Fibroblast of skin of left biceps (primary cell): ENCODE measurements at regions not wholly inside any gene's neighbourhood (a gene's known extent, or its start where the extent isn't known, plus 50 kb on each side); places are given as distances from the start of the nearest gene placed in this dataset.
A peak's percentile ranks its signal among the peaks of the same experiment; 100 is the strongest.
"Not testable (repeated sequence)": the region's sequence is repeated elsewhere in the genome, so short reads cannot be mapped to it uniquely, and the experiment has no call there.

Experiments
- DNase-seq, 2 experiments: peaks; one replicate each; pipeline ENCODE4 v3.0.0-alpha.2; 2013; ENCODE audit warnings: low read depth in 2 of 2

- DNase-seq, result no peak
These were observed 67.0 kb downstream of the CHCHD4 start for GRCh38 chr3:14057701-14058100.

GRCh38 chr3:14047841-14048240, 76.8 kb downstream of the CHCHD4 start:
- DNase-seq, result no peak

DNA sequence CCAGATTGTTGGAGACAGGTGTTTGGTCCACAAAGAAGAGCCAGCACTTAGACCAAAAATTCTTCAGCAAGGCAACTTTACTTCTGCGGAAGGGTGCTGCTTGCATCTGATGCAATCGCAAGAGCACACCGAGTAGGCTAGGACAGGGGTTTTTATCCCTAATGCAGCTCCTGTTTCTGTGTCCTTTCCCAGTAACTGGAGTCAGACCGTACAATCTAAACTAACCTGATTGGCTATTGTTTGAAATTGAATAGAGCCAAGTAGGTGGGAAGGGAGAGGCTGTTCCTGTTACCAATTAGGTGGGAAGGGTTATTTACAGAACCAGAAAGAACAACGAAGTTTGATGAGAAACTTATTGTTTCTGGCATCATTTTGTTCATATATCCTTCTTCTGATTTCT, 77.6 kb downstream of the CHCHD4 start:
- no peak for DNase-seq

DNA sequence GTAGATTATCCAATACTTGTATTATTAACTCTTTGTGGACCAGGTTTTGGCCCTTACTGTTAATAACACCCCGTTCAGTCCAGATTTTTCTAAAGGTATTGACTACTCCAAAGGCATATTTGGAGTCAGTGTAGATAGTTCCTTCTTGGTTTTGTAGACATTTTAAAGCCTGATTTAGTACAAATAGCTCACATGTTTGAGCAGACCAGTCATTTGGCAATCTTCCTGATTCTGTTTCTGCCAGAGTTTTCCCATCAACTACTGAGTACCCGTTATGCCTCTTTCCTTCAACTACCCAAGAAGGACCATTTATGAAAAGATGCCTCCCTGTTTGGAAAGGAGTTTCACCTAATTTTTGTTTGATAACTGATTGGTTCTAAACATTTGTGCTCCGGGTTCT, 82.0 kb downstream of the CHCHD4 start:
- peak in 1 of 2 experiments; percentile 2 for DNase-seq

DNA sequence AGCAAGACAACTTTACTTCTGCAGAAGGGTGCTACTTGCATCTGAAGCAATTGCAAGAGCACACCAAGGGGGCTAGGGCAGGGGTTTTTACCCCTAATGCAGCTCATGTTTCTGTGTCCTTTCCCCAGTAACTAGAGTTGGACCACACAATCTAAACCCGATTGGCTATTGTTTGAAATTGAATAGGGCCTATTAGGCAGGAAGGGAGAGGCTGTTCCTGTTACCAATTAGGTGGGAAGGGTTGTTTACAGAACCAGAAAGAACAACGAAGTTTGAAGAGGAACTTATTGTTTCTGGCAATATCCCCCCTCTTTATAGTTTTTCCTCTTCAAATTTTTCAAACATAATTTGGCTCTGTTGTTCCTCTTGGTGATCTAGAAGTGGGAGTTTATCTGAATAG, 85.5 kb downstream of the CHCHD4 start:
- DNase-seq, result no peak

GRCh38 chr3:14037211-14037610, 87.5 kb downstream of the CHCHD4 start:
- DNase-seq, result no peak

- DNase-seq, result no peak
These were observed 91.6 kb downstream of the CHCHD4 start for GRCh38 chr3:14033023-14033422.

GRCh38 chr3:14031271-14031670, 93.4 kb downstream of the CHCHD4 start:
- no peak for DNase-seq

DNA sequence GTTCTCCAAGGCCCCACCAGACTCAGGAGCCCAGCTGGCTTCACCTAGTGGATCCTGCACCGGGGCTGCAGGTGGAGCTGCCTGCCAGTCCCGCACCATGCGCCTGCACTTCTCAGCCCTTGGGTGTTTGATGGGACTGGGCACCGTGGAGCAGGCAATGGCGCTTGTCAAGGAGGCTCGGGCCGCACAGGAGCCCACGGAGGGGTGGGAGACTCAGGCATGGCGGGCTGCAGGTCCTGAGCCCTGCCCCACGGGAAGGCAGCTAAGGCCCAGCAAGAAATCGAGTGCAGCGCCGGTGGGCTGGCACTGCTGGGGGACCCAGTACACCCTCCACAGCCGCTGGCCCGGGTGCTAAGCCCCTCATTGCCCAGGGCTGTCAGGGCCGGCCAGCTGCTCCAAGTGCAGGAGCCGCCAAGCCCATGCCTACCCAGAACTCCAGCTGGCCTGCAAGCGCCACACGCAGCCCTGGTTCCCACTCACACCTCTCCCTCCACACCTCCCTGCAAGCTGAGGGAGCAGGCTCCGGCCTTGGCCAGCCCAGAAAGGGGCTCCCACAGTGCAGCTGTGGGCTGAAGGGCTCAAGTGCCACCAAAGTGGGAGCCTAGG, 95.2 kb downstream of the CHCHD4 start:
- DNase-seq, result not testable (repeated sequence)

DNA sequence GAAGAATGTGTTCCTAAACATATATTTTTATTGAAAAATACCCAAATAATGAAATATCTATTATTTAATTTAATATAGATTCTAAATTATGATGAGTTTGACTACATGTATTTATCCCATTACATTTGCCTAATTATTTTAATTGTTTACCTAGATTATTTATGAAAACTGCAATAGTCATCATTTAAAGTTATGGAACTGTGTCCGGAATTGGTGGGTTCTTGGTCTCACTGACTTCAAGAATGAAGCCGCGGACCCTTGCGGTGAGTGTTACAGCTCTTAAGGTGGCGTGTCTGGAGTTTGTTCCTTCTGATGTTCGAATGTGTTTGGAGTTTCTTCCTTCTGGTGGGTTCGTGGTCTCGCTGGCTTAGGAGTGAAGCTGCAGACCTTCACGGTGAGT, 96.5 kb downstream of the CHCHD4 start:
- not testable (repeated sequence) for DNase-seq

GRCh38 chr3:14019459-14019858, 105.2 kb downstream of the CHCHD4 start:
- DNase-seq, result no peak

- DNase-seq, result no peak
These were observed 107.7 kb downstream of the CHCHD4 start for GRCh38 chr3:14016900-14017475.

- no peak for DNase-seq
These were observed 117.7 kb downstream of the CHCHD4 start for GRCh38 chr3:14007006-14007405.

DNA sequence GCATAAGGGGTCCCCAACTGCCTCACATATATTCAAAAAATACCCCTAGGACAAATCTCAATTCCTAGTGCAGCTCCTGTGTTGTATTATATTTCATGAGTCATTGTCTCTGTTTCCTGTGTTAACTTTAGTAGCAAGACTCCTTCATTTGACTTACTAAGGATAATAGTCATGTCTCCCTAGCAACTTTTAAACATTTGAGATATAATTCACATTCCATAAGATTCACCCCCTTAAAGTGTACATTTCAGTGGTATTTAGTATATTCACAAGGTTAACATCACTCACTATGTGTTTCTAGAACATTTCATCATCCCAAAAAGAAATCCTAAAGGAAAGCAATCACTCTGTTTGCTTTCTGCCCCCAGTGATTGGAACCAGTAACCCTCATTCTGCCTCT, 121.3 kb upstream of the WNT7A start:
- DNase-seq, result peak in 1 of 2 experiments; percentile 3

GRCh38 chr3:14000556-14000955, 120.7 kb upstream of the WNT7A start:
- DNase-seq, result no peak

GRCh38 chr3:13998831-13999230, 119.0 kb upstream of the WNT7A start:
- no peak for DNase-seq

- DNase-seq, result not testable (repeated sequence)
These were observed 115.3 kb upstream of the WNT7A start for GRCh38 chr3:13995216-13995615.

GRCh38 chr3:13988925-13989324, 109.1 kb upstream of the WNT7A start:
- not testable (repeated sequence) for DNase-seq

DNA sequence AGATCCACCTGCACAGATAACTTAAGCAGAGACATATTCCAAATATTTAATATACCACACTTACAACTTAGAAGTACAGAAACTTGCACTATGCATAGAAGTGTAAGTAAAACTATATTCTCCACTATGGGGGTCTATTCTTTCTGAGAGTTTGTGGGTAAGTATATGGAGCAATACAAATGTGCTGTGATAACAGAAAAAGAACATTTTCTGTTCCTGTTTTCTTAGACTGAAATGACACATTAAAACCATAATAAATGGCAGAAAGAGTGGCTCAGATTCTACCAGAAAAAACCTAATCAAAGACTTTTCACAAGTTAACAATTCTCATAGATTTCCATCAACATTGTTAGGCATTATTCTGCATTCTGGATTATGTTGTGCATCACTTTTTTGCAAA, 96.6 kb upstream of the WNT7A start:
- no peak for DNase-seq

DNA sequence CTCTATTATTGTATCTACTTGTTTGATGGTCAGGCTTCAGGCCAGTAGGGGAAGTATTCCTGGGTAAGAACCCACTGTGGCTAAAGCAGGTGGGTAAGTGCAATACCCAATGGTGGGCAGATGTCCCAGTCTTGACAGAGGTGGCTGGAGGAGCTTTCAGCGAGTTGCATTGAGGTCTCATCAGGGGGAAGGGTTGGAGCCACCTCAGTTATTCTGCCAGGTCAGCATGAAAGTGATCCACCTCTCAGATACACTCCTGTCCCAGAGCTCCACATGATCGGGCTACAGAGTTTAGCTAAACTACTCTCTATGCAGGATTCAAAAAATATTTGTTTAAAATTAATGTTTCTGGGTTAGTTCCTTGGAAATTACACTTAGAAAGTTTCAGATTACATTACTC, 95.8 kb upstream of the WNT7A start:
- no peak for DNase-seq

DNA sequence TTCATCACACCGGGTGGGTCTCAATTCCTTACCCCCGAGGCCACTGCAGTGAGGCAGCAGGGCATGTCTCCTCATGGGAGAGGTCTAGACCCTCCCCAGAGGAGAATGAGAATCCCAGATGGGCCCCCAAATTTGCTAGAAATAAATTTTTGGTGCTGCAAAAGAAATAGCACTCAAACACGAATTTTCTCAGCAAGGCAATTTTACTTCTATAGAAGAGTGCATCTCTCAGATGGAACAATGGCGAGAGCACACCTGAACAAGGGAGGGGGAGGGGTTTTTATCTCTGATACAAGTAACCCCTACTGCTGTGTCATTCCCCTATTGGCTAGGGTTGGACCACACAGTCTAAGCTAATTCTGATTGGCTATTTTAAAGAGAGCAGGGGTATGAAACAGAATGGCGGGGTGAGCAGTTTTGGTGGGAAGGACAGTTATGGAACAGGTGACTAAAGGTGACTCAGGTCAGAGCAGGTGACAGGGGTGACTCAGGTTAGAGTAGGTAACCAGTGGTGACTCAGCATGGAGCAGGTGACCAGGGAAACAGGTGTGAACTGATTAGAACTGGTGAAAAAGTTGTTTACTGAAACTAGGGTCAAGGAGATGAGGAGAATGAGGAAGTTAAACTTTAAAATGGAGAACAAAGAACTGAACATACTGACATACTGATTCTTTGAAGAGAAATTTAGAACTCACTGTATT, 93.0 kb upstream of the WNT7A start:
- DNase-seq, result no peak

GRCh38 chr3:13966302-13966701, 86.4 kb upstream of the WNT7A start:
- DNase-seq, result no peak

DNA sequence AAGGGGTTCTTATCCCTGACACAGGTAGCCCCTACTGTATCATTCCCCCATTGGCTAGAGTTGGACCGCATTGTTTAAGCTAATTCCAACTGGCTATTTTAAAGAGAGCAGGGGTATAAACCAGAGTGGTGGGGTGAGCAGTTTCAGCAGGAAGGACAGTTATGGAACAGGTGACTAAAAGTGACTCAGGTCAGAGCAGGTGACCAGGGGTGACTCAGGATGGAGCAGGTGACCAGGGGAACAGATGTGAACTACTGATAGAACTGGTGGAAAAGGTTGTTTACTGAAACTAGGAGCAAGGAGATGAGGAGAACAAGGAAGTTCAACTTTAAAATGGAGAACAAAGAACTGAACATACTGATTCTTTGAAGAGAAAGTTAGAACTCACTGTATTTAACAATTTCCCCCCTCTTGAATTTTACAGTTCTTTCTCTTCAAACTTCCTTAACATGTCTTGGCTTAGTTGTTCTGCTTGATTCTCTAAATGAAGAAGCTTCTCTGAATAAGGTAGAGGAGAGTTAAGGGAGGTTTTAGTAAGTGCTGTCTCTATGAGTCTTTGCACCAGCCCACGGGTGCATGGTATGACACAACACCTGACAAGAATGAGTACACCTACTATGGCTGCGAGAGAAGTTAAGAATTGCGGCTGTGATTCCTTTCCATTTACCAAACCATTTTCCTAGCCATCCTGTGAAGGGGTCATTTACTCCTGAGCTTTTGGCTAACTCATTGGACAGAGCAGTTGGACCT, 83.4 kb upstream of the WNT7A start:
- no peak for DNase-seq
